Hematopoietic multipotent progenitor cell treated with erythropoietin and hydrocortisone succinate and interleukin-3 and kit ligand, for 15 days (in vitro differentiated cells): ENCODE measurements at regions not wholly inside any gene's neighbourhood (a gene's known extent, or its start where the extent isn't known, plus 50 kb on each side); places are given as distances from the start of the nearest gene placed in this dataset.

Experiments
- DNase-seq: peaks from one replicate; pipeline ENCODE4 v3.0.0-alpha.2; 2015; ENCODE audit warnings: low spot score

DNA sequence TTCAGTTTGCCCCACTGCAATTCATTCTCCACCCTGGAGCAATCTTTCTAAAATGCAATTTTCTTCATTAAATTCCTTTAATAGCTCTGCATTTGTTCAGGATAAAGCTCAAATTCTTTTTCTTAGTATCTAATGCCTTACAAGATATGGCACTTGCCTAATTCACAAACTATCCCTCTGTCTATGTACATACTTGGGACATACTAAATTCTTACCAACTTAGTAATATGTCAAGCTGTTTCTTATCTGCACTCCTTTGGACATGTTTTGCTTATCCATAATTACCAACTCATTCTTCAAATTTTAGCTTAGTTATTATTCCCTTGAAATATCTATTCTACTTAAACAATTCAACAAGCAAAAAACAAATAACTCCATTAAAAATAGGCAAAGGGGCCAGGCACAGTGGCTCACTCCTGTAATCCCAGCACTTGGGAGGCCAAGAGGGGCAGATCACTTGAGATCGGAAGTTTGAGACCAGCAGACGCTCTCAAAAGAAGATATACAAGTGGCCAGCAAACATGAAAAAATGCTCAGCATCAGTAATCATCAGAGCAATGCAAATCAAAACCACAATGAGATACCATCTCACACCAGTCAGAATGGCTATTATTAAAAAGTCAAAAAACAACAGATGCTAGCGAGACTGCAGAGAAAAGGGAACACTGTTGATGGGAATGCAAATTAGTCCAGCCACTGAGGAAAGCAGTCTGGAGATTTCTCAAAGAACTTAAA, 96.9 kb downstream of the FAM76B start:
- no peak for DNase-seq

GRCh38 chr11:95690100-95690499, 99.5 kb downstream of the FAM76B start:
- DNase-seq: no peak

DNA sequence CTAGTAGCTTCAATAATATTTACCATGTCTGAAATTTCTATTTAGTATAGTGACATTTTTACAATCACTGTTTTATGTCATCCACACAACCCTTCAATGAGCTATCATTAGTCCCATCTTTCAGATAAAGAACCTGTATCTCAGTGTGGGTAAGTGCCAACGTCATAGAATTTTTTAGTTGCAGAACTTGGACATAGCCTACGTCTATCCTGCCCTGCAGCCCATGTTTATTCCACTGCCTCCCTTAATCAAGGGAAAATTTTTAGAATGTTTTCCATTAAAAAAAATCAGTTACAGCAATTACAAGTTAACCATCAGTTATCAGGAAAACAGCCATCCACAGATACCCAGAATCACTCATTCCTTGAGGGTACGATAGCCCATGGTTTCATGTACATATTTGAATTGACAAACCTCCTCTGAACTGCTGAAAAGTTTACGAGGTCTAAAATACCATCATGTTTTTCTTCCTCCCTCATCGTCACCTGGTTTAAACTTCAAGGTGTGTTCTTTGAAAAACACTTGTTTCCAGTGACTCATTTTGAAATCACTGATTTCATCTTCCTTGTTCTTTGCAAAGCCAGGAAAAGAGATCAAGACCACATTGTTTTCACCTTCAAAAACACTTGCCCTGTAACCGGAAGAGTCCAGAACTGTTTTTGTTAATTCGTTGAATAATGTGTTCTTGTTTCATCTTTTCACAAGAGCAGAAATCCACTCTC, 100.9 kb downstream of the FAM76B start:
- DNase-seq: no peak

DNA sequence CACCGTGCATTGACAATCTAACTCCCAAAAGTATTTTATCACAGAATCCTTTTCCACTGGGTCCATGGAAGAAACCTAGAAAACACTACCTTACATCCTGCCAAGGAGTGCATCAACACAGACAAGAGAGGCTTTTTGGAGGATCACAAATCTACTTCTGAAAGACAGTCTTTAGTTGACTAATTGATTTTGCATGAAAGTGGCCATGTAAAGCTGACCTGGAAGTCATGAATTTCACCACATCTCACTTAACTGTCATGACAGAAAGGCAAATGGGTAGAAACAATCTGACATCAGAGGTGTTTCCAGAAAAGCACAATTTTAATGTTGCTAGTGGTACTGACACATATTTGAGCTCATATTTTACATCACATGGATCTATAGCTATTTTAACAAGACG, 101.6 kb downstream of the FAM76B start:
- DNase-seq: no peak

DNA sequence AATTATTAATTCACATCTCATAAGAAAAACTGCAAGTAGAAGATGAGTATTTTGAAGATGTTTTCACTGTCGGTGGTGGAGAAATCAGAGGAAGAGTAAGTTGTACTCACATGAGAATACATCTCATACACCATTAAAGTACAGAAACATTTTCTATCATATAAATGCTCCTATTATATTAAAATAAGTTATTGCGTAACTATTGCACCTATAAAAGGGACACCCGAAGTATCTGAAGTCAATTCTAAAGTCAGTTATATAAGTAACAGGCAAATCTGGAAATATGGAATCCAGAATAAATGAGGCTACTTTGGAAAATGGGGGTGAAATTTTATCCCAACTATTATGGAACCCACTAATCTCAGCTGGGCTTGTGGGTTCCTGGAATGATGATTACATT, 103.3 kb downstream of the FAM76B start:
- DNase-seq: no peak

GRCh38 chr11:95684701-95685100, 104.9 kb downstream of the FAM76B start:
- DNase-seq: no peak

DNA sequence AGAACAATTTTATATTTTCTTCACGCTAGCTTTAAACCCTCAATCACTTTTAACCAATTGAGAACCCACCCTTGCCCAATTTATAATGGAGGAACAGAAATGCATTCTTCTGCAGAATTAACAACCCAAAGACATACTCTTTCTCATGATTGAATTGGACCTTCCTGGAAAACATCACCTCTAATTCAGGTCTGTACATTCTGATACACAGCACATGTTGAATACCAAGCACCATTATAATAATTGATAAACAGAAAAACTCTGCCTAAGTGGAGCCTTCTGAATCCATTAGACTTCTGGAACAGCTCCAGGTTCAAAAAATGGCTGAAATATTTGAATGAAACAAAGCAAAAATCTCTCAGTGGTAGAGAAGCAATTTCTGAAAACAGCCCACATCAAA, 105.4 kb downstream of the FAM76B start:
- DNase-seq: no peak

DNA sequence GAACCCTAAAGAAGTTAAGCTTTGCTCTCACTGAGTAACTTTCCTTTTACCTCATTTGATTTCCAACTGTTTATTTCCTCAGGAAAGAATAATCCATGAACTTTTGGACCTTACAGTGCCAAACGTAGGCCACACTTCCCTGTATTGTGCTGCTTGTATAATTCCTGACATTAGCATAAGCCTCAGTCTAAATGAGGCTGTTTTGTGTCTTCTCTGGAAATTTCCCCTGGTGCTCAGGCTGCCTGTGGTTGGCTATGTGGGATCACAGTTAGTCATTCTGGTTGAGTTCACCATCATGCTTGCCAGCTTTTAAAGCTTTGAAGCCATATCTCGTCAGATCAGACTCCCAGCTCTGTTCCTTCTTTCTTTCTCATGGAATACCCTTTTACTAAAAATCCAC, 107.0 kb downstream of the FAM76B start:
- no peak for DNase-seq

DNA sequence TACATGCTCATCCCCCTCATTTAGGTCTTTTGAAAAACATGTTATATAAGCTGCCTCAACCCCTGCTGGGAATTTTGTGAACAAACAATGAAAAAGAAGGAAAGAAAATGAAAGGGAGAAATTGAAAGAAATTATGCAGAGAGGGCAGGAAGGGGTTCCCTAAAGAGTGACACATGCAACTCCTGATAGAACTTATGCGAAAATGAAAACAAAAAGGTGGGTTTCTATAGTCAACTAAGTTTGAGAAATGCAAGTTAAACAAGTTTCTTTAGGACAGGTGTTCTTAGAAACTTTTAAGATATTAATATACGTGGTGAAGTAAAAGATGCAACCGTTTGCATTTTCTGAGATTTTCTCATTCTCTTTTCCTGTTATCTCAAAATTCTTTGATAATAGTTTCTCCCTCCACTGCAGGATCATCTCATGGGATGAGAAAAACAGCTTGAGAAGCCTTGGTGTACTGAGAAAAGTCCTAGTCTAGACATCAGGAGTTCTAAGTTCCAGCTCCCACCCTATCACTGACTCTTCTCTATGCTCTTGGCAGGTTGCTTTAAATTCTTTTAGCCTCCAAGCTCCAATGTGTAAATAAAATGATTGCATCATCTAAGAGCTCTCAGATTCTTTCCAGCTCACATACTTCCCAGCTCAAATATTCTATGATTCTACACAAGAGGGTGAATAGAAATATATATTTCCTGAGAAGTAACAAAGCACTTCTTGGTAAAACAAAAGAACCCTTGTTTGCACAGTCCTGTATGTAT, 109.2 kb downstream of the FAM76B start:
- DNase-seq: no peak

GRCh38 chr11:95678988-95679387, 110.6 kb downstream of the FAM76B start:
- DNase-seq: no peak

GRCh38 chr11:95676308-95676707, 113.3 kb downstream of the FAM76B start:
- no peak for DNase-seq

DNA sequence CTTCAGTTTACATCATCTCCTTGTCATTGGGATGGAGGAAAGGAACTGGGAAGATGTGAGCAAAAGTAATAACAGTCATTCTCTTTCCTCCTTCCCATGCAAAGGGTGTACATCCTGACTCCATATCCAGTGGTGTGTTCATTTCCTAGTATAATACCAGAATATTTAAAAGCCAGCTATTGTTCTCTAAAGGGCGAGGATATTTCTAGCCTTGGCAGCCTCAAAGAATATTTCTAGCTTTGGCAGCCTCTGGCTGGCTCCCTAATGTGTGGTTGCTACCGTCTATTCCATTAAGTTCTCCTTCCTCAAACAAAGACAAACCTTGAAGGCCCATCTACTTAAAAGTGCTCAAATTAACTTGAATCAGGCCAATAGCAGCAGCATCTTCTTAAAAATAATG, 114.0 kb downstream of the FAM76B start:
- DNase-seq: no peak

DNA sequence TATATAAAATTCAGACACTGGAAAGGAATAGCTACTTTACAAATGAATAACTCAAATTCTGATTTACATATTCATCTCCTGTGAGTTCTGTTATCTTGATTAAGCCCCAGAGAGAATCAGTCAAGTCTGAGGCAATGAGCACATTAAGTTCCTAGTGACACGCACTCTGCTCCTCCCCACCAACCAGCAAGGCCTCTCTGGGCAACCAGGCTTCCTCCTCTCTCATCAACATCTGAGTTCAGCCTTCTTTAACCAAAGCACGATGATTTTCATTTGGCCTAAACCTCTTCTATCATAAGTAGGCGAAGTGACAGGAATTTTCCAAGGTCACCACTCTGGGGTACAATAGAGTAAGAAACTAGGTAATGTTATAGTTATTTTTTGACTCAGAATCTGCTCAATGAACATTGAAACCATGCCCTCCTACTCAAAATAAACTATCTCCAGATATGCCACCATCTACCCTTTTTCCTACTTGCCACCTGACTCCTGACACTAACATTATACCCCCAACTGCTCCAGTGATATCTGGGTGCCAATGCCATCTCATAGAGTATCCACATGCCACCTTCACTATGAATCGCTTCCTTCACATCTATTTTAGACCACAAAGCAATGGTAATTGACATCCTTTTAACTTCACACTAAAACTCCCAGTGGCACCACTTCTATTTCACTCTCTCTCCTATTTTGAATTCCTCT, 114.8 kb downstream of the FAM76B start:
- no peak for DNase-seq

- DNase-seq: no peak
Measured at GRCh38 chr11:95671768-95672167, 117.8 kb downstream of the FAM76B start.

DNA sequence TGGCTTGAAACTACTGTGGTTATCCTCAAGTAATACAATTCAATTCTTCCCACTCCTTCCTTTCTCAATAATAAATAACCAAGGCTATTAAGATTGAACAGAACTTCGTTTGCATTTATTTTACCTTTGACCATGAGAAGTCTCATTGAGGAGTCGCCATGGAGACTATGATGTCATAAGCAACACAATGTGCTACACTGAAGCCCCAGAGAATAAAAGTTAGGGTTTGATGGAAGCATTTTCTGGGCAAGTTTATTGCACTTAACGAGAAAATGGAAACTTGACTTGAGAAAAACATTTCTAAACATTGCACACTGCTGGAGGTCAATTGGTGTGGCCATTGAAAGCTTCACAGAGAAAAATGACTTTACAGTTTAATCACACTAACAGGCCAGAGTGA, 121.5 kb downstream of the FAM76B start:
- DNase-seq: no peak

DNA sequence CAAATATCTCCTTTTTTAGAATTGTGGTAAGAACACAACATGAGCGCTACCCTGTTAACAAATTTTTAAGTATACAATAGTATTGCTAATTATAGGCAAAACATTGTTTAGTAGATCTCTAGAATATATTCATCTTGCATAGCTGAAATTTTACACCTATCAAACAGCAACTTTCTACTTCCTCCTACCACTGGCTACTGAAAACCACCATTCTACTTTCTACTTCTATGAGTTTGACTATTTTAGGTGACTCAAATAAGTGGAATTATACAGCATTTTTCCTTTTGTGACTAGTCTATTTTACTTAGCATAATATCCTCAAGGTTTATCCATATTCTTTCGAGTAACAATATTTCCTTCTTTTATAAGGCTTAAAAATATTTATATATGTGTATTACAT, 128.4 kb downstream of the FAM76B start:
- DNase-seq: no peak

GRCh38 chr11:95660038-95660437, 129.5 kb downstream of the FAM76B start:
- DNase-seq: no peak

GRCh38 chr11:95659088-95659487, 130.5 kb downstream of the FAM76B start:
- DNase-seq: no peak

DNA sequence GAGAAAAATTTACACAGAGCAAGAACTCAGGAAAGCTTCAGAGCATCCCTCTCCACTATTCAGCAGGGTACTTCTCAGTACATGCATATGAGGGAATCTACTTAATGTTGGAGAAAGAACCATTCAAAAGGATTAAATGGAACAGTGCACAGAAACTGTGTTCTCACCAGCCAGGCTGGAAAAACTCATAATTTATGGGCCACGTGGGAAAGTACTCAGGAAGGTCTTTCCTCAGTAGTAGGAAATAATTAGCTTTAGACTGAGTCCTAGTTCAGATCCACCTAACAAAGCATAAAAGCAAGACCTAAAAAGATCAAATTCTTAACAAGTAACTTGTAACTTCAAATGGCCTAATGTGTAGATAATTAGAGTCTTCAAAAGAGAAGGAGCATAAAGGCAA, 134.0 kb downstream of the FAM76B start:
- DNase-seq: no peak

GRCh38 chr11:95653680-95654079, 135.9 kb downstream of the FAM76B start:
- no peak for DNase-seq

GRCh38 chr11:95653099-95653498, 136.5 kb downstream of the FAM76B start:
- DNase-seq: no peak

DNA sequence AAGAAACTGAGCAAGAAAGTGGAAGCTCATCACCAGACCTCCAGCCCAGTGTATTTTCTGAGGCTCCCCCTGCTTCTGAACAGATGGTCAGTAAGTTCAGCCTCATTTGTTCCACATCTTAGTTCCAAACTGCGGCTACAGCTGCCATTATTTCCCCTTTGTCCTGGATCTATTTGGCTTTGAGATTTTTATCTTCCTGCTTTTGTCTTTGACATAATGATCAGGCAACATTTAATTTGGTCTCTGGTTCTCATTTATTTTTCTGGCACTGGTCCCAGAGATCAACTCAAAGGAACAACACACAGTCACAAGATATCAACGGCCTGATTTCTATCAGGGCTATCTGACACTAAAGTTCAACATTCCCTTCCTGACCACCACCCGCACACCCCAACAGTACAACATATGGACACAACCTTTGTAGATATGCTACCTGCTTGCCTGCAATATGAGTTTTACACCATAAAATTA, 137.5 kb downstream of the FAM76B start:
- DNase-seq: no peak
